ENCODE measurements at regions not wholly inside any gene's neighbourhood (a gene's known extent, or its start where the extent isn't known, plus 50 kb on each side); places are given as distances from the start of the nearest gene placed in this dataset.
A peak's percentile ranks its signal among the peaks of the same experiment; 100 is the strongest.
"Not testable (repeated sequence)": the region's sequence is repeated elsewhere in the genome, so short reads cannot be mapped to it uniquely, and the experiment has no call there.

DNA sequence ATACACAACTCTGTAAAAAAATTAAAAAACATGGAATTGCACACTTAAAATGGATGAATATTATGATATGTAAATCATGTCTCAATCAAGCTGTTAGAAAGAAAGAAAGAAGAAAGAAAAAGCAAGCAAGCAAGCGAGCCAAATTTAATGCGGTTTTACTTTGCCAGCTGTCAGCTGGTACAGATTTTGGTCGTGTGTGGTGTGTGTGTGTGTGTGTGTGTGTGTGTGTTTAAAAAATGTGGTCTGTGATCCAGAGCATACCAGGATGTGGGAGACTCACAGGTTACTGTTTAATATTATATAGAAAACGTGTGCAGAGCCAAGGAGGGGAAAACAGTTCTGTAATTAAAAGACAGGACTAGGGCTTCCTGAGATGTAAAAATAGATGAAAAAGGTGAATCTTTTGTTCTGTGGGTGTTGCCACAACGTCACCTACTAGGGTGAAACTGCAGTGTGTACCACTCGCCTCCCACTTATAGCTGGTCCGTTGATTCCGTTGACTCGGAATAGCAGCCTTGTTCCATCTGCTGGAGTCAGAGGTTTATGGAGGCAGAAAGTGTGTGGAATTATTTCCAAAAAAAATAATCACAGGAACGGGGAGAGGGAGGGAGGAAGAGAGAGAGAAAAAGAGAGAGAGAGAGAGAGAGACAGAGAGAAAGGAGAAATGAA lies 197.7 kb downstream of the BCAS1 start:
- no peak for DNase-seq (ENCODE audit: low read depth)

DNA sequence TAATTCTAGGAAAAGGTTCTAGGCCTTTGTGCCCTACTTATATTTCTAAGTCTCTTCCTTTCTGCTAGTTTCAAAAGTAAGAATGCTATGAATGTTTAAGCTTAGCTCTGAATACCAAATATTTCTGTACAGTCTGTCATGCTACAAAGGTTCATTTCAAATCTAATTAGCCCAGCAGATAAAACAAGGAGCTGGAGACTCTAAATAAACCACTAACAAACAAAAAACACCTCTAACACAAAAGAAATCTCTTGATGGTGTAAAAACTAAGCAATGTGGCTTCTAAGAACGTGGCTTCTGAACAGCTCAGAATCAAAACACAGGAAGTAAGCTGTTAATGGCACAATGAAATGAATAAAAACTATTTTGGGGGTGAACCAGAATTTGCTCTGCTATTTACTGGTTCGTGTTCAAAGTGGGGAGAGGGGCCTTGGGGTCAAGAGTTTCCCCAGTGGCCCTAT lies 198.3 kb downstream of the BCAS1 start:
- DNase-seq (ENCODE audit: low read depth), result no peak

DNA sequence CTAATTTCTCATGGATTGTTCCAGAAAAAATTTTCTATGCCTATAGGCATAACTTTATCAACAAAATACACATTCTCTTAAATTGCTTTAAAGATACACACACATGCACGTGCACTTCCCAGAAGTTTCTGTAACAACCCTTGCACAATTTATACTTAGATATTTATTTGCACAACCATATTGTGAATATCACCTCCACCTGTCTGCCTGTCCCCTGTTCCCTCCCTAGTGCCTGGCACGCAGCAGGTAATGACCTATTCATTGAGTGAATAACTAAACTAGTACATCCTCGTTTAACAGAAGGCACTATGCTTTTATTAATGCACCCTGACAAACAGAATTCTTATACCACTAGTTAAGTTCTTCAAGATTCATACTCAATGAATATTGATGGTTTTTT lies 198.9 kb downstream of the BCAS1 start:
- DNase-seq (ENCODE audit: low read depth), result no peak

DNA sequence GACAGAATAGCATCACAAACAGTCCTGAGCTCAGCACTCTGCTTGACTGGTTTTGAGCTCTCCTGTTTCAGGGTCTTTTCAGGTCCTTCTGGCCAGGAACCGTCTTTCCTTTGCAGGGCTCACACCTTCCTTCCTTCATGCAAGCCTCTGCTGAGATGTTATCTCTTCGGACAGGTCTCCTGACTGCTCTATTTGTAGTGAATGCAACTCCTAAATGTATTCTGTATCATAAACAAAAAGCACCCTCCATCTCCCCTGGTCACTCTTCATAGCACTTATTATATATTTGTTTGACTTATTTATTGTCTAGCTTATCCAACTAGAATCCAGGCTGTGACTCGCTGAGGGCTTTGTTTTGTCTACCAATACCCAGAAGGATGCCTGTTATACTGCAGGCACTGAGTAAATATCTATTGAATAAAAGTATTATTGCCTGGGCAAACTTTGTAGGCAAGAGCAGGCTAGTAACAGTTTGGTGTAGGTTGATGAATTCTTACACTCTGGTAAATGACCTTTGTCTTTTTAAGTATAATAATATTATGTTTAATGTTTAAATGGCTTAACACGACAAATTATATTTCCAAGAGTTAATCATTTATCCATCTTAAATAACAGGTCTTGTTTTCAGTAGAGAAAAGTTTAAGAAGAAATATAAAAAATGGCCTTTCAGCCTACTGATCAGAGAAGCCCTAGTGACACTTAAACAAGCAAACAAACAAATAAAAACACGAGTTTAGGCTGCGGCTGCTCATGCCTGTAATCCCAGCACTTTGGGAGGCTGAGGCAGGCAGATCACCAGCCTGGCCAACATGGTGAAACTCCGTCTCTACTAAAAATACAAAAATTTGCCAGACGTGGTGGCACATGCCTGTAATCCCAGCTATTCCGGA lies 199.7 kb downstream of the BCAS1 start:
- DNase-seq (ENCODE audit: low read depth), result no peak

DNA sequence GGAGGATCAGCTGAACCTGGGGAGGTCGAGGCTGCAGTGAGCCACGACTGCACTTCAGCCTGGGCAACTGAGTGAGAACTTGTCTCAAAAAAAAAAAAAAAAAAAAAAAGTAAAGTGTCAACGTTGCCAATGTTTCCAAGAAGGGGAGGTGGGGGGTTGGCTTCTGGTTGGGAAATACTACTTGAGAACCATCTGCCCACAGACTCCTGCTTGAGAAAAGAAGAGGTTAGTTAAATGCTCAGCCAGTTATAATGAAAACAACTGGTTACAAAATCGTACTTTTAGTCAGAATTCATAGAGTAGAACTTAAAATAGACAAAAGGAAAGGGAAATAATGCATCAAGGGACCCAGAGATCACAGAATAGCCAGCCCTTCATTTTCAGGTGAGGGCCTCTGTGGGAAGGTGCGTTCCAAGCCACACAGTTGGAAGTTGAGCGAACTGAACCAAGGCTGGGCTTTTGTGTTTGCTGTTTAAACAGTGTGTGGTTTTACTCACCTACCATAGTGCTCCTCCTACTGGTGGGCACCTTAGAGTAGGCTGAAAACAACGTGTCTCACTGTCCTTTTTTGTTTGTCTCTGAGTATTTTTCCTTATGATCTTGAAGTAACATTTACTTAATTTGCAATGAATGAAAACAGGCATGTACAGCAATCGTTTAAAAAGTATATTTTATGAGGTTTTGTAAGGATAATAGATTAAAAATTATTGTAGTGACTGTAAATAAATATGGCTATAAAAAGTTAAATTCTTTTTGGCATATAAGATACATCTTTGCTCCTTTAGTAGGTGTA lies 200.7 kb downstream of the BCAS1 start:
- DNase-seq (ENCODE audit: low read depth), result peak; percentile 67

DNA sequence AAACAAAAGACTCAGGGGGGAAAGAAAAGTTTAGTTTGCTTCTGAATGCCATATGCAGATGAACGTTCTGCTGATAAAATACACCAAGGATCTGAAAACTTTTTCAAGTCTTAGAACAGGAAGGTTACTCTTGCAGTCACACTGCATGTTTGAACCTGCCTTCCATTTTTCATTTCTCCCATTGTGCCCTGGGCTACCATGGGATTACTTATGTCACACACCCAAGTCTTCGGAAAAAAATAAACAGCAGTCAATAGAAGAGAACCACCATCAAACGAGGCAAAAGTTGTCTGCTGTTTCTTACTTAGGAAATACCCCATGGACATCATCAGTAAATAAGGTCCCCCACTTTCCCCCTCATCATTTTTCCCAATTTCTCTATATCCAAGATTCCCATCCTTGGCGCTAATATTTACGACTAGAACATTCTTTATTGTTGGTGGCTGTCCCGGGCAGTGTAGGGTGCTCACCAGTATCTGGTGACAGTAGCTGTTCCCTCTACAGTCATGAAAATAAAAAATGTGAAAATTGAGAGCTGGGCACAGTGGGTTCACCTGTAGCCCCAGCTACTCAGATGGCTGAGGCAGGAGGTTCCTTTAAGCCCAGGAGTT lies 202.5 kb downstream of the BCAS1 start:
- DNase-seq (ENCODE audit: low read depth), result no peak

DNA sequence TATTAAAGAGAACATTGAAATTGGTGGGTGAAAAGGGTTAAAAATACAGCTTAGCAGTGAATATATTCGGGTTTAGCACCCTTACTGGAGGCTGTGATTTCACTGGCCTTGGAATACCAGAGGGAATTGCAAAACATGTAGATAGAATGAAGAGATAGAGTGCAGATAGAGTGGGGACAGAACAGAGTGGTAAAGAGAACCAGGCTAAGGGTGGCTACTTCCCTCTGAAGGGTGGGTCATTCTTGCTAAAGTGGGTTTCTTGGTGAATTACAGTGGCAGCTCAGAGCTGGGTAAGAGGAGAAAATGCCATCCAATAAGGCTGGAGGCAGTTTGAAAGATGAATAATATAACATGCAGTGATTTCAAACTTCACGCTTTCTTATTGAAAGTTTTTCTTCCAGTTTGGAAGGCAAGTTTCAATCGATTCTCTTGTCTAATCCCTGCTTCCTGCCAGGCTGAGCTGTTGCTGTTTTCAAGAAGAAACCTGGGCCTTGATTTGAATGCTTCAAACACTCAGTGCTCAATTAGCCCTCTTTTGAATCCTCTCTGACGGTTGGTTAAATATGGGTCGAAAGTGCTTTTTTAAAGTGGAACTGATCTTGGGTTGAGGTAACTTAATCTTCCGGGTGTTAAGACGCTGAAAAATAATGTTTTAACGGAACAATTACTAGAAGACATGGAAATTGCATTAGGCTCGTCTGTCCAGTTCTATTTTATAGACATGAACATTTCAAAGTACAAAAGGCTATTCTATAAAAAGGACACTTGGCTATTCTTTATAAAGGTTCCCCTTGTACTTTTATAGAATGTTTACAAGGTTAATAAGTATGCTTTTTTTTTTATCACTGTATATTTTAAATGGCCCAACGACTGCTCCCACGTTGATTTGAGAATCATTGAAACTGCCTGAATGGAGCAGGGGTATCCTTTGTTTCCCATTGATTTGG lies 203.3 kb downstream of the BCAS1 start:
- DNase-seq (ENCODE audit: low read depth), result no peak

DNA sequence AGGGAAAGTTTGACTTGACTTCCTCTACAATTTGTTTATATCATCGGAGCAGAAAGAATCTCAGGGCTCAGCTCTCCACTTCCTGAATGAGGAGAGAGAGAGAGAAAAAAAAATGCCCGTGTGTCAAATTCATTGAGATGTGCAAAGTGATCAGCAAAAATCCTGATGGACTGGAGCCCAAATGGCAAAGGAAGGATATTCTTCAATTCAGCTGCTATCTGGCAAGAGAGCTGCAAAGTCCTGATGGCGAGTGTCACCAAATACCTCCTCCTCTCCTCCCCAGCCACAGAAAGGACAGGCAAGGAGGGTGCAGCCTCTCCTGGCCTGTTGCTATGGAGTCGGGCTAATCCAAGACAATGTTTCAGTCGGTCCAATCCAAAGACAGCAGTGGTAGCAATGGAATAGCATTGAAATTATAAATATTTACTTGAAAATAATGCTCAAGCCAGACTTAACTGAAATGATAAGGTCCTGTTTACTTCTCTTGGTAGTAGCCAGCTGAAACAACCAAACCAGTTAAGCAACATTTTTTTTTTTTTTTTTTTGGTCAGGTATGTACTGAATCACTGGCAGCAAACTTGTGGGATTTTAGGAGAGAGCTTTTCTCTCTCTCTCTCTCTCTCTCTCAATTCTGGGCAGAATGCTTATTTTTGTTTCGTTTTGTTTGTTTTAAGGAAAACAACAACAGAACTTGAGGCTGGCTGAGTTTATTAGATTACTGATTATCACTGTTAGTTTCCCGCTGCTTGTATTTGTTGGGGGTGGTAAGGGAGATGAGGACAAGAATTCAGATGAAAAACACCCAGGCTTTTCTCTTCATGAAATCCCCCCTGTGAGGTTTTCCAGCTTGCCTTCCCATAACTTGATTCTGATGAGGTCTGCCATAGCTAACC lies 204.2 kb downstream of the BCAS1 start:
- no peak for DNase-seq (ENCODE audit: low read depth)

DNA sequence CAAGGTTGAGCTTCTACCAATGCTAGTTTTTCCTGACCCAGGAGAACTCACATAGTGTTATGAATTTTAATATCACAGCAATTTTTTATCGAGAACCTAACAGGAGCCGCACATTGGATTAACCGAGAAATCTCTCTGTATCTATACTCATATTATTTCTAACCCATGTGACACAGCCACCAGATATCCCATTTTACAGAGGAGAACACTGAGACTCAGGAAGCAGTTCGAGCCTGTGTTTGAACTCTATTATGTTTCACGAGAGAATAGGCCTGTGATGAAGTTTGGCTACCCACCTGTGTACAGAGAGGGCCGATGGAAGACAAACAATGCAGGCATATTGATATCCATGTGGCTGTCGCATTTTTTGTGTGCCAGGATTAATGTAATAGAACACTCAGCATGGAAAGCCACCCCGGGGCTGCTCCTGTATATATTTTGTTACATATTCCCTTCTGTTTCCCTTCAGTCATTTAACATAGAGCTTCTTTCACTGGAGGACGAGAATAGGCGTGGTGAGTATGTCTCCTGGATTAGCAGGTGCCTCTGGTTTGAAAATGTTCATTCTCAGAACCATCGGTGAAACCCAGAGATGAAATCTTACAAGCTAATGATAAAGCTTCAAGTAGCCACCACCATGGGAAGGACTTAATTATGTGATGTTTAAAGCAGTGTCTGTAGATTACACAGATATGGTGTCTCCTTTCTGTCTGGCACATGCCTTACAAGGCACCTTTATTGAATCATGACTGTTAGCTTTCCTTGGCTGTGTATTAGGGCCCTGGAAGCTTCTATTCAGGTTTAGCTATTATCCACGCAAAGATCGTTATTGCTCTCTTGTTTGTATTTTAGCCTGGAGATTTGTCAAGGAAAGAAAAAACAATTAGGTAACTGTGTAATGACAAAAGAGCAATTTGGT lies 205.4 kb downstream of the BCAS1 start:
- not testable (repeated sequence) for DNase-seq (ENCODE audit: low read depth)

DNA sequence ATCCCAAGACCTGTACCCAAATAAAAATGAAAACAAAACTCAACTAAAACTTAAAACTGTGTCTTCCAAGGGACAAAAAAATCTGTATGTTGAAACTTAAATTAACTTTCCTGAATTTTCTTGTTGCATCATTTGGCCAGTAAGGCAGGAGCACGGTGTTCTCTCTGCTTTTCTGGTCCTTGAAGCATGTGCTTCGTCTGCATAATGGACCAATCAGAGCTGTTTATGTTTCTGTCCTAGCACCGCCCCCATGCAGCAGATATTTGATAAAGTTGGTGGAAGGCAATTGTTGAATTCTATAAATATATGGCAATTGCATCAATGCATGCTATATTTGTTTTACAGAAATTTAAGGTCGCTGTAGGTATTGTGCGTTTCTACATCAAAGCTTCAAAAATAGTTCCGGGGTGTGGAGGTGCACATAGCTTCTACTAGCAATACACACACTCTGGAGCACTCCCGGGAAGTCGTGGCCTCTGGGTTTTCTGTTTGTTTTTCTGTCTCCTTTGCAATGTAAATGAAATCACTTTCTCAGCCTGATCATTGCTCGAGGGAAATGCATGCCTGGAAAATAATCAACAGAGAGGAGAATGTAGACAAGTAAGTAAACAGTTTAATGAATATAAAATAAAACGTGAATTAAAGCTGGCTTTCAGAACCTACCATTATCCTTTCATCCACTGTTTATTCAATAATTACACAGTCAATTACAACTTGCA lies 206.3 kb downstream of the BCAS1 start:
- DNase-seq (ENCODE audit: low read depth), result not testable (repeated sequence)

DNA sequence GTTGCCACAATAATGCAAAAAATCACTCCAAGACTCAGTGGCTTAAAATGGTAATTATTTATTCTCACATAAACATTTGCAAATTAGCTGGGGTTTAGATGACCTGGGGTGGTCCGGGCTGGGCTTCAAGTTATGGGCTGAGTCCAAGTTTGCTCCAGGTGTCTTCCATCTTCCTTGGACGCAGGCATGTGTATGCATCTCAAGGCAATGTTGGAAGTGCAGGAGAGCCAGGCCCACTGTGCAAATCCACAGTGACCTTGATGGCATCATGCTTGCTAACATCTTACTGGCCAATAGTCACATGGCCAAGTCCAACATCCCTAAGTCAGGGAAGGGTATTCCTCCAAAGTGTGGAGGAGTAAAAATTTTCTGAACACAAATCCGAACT lies 206.9 kb downstream of the BCAS1 start:
- DNase-seq (ENCODE audit: low read depth), result not testable (repeated sequence)

DNA sequence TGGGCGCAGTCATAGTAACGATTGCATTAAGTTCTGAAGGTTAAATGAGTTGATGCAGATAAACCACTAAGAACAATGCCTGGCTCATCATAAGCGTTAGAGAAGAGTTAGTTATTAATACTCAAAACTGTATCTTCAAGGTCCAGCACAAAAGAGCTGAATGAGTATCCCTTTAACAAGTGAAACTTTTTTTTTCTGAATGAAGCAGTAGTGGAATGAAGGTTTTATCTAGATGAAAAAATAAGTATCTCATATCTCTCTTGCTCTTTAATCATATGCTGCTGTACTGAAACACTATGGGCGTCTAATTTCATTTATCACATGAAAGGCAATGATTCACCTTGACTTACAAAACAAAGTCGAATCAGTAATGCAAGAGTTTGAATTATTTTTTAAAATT lies 207.4 kb downstream of the BCAS1 start:
- not testable (repeated sequence) for DNase-seq (ENCODE audit: low read depth)

DNA sequence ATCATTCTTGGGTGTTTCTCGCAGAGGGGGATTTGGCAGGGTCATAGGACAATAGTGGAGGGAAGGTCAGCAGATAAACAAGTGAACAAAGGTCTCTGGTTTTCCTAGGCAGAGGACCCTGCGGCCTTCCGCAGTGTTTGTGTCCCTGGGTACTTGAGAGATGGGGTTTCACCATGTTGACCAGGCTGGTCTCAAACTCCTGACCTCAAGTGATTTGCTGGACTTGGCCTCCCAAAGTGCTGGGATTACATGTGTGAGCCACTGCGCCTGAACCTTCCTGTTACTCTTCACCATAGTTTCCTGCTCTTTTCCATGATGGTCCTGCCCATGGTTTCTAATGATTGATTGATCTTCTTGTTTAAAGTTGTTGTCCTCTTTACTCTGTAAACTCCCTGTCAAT lies 207.9 kb downstream of the BCAS1 start:
- DNase-seq (ENCODE audit: low read depth), result not testable (repeated sequence)

DNA sequence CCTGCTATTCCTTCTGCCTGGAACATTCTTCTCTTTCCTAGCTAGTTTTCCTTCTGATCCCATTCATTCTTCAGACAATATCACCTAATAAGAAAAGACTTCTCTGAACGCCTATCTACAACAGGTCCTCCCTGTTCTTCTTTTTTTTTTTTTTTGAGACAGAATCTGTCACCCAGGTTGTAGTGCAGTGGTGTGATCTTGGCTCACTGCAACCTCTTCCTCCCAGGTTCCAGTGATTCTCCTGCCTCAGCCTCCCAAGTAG lies 208.3 kb downstream of the BCAS1 start:
- not testable (repeated sequence) for DNase-seq (ENCODE audit: low read depth)

DNA sequence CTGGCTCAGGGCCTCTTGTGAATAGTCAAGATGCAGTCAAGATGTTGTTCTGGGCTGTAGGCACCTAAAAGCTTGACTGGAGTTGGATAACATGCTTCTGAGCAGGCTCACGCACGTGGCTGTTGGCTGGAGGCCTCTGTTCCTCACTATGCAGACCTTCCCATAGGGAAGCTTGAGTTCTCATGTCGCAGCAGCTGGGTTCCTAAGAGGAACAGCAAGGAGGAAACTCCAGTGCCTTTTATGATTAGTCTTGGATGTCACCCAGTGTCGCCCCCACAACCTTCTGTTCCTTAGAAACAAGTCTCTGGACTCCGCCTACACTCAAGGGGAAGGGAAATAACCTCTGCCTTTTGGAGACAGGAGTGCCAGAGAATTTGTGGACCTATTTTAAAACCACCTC lies 210.7 kb downstream of the BCAS1 start:
- DNase-seq (ENCODE audit: low read depth), result no peak

DNA sequence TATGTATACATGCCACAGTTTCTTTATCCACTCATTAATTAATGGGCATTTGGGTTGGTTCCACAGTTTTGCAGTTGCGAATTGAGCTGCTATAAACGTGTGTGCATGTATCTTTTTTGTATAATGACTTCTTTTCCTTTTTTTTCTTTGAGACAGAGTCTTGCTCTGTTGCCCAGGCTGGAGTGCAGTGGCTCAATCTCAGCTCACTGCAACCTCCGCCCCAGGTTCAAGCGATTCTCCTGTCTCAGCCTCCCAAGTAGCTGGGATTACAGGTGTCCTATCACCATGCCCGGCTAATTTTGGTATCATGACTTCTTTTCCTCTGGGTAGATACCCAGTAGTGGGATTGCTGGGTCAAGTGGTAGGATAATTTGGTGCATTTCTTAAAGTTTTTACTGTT lies 211.4 kb downstream of the BCAS1 start:
- DNase-seq (ENCODE audit: low read depth), result not testable (repeated sequence)

DNA sequence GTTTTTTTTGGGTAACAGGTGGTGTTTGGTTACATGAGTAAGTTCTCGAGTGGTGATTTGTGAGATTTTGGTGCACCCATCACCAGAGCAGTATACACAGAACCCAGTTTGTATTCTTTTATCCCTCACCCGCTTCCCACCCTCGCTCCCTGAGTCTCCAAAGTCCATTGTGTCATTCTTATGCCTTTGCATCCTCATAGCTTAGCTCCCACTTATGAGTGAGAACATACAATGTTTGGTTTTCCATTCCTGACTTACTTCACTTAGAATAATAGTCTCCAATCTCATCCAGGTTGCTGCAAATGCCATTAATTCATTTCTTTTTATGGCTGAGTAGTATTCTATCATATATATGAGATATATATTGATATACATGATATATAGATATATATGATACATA lies 211.9 kb downstream of the BCAS1 start:
- DNase-seq (ENCODE audit: low read depth), result not testable (repeated sequence)

DNA sequence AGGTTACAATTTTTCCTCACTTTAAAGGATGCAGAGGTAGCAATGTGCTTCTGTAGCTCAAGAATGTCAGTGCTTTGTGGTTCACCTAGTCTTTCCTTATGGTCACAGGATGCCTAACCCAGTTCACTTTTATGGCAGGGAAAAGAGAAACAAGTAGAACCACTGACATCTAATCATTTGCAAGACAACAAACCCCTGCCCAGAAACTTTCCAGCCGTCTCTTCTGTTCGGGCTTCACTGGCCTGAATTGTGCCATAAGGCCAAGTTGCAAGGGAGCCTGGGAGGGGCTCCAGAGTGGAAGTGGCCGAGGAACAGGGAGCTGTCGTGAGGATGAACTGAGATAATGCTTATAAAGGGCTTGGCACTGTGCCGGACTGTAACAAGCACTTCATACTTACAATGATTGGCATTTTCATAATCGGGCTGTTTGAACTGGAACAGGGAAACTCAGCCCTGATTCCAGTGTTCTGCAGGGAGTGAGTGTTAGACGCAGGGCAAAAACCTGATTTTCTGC lies 212.6 kb downstream of the BCAS1 start:
- no peak for DNase-seq (ENCODE audit: low read depth)
